ENCODE measurements at regions not wholly inside any gene's neighbourhood (a gene's known extent, or its start where the extent isn't known, plus 50 kb on each side); places are given as distances from the start of the nearest gene placed in this dataset.

DNA sequence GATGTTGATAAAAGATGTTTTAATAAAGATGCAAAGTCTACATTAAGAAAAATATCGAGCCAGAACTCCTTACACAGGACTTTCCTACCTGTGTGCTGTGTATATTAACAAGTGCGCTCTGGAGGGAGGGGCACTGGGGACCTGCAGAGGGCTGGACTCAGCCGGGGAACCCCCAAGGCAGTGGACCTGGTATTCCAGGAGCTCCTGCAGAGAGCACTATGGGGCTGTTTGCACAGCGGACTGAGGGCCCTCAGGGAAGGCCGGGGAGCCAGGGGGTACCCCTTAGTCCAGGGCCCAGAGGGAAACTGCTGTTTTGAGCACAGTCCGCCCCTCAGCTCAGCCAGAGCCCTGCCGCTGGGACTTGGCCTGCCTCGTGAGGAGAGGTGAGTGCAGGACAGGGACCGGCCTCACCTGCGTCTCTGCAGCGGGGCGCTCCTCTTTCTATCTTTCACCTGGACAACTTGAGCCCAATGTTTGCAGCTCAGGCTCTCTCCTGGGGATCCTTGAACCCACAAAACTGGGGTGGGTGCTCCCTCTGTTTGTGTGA, 168.4 kb downstream of the ARL4C start:
- H3K36me3 ChIP-seq (ENCODE audit: control insufficient read depth, insufficient read depth, low read length) = no peaks in the 10 kb centered on the region
- H3K9ac ChIP-seq (ENCODE audit: low read length) = no peak overlapping the region
- no peaks in the 10 kb centered on the region for H3K4me1 ChIP-seq (ENCODE audit: control insufficient read depth, insufficient read depth, low read length)
- H3K4me3 ChIP-seq (ENCODE audit: low read length) = no peak overlapping the region
- no peak overlapping the region for H3K27ac ChIP-seq (ENCODE audit: low read depth, low read length)
- no peaks in the 10 kb centered on the region for H3K27me3 ChIP-seq (ENCODE audit: control insufficient read depth, insufficient read depth, low read length)

DNA sequence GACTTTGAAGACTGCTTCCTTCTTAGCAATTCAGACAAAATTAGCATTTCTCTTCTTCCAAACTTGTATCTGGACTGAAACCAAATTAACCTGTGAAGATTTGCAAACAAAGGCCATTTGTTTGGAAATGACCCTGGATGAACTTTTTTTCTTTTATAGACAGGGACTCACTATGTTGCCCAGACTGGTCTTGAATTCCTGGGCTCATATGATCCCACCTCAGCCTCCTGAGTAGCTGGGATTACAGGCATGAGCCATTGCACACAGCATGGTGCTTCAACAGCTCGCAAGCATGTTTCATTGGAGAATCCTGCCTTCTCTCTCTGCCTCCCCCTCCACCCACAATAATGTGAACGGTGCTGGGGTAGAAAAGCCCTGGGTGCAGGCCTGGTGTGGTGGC, 170.2 kb downstream of the ARL4C start:
- H3K4me1 ChIP-seq (ENCODE audit: control insufficient read depth, insufficient read depth, low read length) = no peaks in the 10 kb centered on the region
- H3K27ac ChIP-seq (ENCODE audit: low read depth, low read length) = no peak overlapping the region
- H3K36me3 ChIP-seq (ENCODE audit: control insufficient read depth, insufficient read depth, low read length) = no peaks in the 10 kb centered on the region
- no peak overlapping the region for H3K9ac ChIP-seq (ENCODE audit: low read length)
- no peak overlapping the region for H3K4me3 ChIP-seq (ENCODE audit: low read length)
- no peaks in the 10 kb centered on the region for H3K27me3 ChIP-seq (ENCODE audit: control insufficient read depth, insufficient read depth, low read length)

DNA sequence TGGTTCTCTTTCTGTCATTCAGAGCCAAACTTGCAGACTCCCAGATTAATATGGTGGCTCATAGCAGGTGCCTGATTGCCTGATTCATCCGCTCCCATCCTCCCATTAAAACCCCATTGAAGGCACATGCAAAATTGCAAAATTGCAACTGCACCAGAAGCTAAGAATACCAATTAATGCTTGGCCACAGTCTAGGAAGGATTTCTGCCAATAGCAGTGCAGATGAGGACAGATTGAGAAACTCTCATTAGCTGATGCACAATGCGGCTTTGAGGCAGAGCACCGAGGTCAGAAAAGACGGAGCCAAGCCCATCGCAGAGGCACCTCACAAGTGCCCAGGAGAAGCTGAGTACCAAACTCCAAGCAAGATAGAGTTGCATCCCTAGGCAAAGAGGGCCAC, 172.8 kb downstream of the ARL4C start:
- H3K36me3 ChIP-seq (ENCODE audit: control insufficient read depth, insufficient read depth, low read length) = no peaks in the 10 kb centered on the region
- H3K4me1 ChIP-seq (ENCODE audit: control insufficient read depth, insufficient read depth, low read length) = no peaks in the 10 kb centered on the region
- H3K4me3 ChIP-seq (ENCODE audit: low read length) = no peak overlapping the region
- H3K27me3 ChIP-seq (ENCODE audit: control insufficient read depth, insufficient read depth, low read length) = no peaks in the 10 kb centered on the region
- H3K9ac ChIP-seq (ENCODE audit: low read length) = no peak overlapping the region
- H3K27ac ChIP-seq (ENCODE audit: low read depth, low read length) = no peak overlapping the region

DNA sequence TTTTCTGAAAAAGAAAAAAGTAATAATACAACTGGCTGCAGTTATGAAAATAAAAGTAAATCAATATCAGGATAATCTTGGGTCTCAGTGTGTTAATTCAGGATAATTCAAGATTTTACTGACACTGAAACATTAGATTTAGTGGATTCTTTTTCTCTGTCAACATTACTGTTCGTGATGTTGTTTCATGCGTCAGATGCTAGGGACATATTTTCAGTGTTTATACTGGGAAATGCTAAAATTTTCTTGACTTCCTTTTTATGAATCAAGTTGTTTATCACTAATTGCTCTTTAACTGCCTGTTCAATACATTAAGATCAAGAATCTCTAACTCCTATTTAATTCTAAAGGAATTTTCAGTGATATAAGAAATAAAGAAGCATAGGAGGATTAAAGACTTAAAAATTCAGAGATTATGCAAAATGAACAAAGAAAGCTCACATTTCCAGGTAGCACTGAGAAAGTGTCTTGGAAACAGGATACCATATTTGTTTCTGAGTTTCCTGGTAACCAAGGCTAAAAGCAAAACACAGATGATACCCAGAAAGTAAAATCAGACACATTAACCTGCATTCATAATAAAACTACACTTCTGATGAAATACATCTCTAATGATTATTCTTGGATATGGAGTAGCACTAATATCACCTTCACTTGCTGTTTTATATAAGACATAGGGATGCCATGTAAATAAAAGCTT, 174.0 kb downstream of the ARL4C start:
- Histone ChIP-seq H3K27ac (ENCODE audit: low read depth, low read length) (no peak overlapping the region), H3K4me1 (ENCODE audit: control insufficient read depth, insufficient read depth, low read length) (no peaks in the 10 kb centered on the region), H3K27me3 (ENCODE audit: control insufficient read depth, insufficient read depth, low read length) (no peaks in the 10 kb centered on the region), H3K36me3 (ENCODE audit: control insufficient read depth, insufficient read depth, low read length) (no peaks in the 10 kb centered on the region), H3K9ac (ENCODE audit: low read length) (no peak overlapping the region), H3K4me3 (ENCODE audit: low read length) (no peak overlapping the region)

DNA sequence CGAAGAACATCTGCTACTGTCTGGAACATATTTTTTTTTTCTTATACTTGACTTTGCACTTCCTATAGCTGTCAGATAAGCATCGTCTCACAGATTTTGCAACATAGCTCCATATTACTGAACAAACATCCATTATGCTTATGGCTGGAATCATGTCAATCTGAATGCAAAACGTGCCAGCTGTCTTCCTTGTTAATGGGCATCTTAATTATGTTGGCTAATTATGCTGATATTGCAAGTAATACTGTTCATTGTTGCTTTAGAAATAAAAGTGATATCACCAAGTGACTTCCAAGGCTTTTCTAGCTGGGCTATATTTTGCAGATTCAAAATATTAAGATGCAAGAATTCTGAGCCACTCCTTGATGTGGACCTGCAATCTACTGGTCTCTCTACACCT, 176.8 kb downstream of the ARL4C start:
- H3K9ac ChIP-seq (ENCODE audit: low read length) = no peak overlapping the region
- no peaks in the 10 kb centered on the region for H3K27me3 ChIP-seq (ENCODE audit: control insufficient read depth, insufficient read depth, low read length)
- H3K4me3 ChIP-seq (ENCODE audit: low read length) = no peak overlapping the region
- H3K4me1 ChIP-seq (ENCODE audit: control insufficient read depth, insufficient read depth, low read length) = no peaks in the 10 kb centered on the region
- no peaks in the 10 kb centered on the region for H3K36me3 ChIP-seq (ENCODE audit: control insufficient read depth, insufficient read depth, low read length)
- H3K27ac ChIP-seq (ENCODE audit: low read depth, low read length) = no peak overlapping the region

DNA sequence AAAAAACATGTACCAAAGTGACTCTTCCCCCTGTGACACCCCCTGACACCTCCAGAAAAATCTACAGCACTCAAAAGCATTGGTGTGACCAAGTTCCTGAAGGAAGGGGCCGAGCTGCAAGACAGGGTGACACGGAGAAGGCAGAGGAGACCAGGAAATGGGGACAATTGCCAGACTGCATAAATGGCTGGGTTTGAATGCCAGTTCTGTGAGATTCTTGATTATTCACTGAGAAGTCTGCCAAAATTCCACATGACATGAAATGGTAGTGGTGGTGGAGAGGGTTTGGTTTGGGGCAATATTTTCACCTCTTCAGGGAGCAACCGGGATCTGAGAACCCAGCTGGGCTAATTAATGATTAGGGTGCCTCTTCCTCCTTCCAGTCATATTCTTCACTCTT, 178.5 kb downstream of the ARL4C start:
- H3K4me3 ChIP-seq (ENCODE audit: low read length) = no peak overlapping the region
- H3K27ac ChIP-seq (ENCODE audit: low read depth, low read length) = no peak overlapping the region
- no peaks in the 10 kb centered on the region for H3K27me3 ChIP-seq (ENCODE audit: control insufficient read depth, insufficient read depth, low read length)
- H3K9ac ChIP-seq (ENCODE audit: low read length) = no peak overlapping the region
- H3K4me1 ChIP-seq (ENCODE audit: control insufficient read depth, insufficient read depth, low read length) = no peaks in the 10 kb centered on the region
- H3K36me3 ChIP-seq (ENCODE audit: control insufficient read depth, insufficient read depth, low read length) = no peaks in the 10 kb centered on the region

DNA sequence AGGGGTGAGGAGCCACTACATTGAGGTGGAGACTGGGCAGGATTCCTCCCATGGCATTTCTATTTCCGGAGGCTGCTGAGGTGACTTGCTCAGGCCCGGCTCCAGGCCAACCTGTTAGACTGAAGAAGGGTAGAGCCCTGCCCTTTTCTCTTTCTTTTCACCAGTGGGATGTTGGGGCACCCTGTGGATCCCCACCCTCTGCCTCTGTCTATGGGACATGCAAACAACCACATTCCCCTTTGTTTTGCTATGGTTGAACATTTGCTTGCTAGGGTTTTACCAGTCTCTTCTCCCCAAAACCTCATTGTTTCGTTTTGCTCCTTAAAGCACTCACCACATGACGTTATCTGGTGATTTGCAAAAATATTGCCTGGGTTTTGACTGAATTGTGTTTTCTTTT, 183.3 kb downstream of the ARL4C start:
- H3K27me3 ChIP-seq (ENCODE audit: control insufficient read depth, insufficient read depth, low read length) = no peaks in the 10 kb centered on the region
- no peak overlapping the region for H3K27ac ChIP-seq (ENCODE audit: low read depth, low read length)
- H3K4me3 ChIP-seq (ENCODE audit: low read length) = no peak overlapping the region
- H3K4me1 ChIP-seq (ENCODE audit: control insufficient read depth, insufficient read depth, low read length) = no peaks in the 10 kb centered on the region
- H3K9ac ChIP-seq (ENCODE audit: low read length) = no peak overlapping the region
- H3K36me3 ChIP-seq (ENCODE audit: control insufficient read depth, insufficient read depth, low read length) = no peaks in the 10 kb centered on the region

DNA sequence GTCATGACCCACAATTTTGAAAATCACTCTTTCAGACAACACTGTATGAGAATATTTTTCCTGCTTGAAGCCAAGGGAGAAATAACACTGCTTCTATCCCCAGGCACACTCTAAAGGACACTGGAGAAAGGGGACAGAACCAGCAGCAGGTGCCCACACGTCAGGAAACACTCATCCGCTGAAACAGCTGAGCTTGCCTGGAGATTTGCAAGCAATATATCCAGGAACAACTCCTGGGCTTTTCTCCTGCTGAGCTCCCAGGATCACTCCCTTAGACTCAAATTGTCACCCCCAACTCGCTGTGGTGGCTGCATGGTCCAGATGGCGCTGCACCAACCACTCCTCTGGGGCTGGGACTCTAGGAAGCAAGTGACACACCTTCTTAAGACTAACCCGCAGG, 186.7 kb downstream of the ARL4C start:
- H3K4me3 ChIP-seq (ENCODE audit: low read length) = no peak overlapping the region
- H3K9ac ChIP-seq (ENCODE audit: low read length) = no peak overlapping the region
- H3K27ac ChIP-seq (ENCODE audit: low read depth, low read length) = no peak overlapping the region
- H3K27me3 ChIP-seq (ENCODE audit: control insufficient read depth, insufficient read depth, low read length) = no peaks in the 10 kb centered on the region
- H3K4me1 ChIP-seq (ENCODE audit: control insufficient read depth, insufficient read depth, low read length) = no peaks in the 10 kb centered on the region
- no peaks in the 10 kb centered on the region for H3K36me3 ChIP-seq (ENCODE audit: control insufficient read depth, insufficient read depth, low read length)

DNA sequence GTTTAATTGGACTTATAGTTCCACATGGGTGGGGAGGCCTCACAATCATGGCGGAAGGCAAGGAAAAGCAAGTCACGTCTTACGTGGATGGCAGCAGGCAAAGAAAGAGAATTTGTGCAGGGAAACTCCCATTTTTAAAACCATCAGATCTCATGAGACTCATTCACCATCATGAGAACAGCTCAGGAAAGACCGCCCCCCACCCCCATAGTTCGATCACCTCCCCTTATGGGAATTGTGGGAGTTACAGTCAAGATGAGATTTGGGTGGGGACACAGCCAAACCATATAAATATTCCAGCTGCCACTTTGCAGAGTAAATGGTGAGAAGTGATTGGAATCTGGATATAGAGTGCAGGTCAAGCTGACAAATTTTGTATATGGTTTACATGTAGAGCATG, 187.4 kb downstream of the ARL4C start:
- no peaks in the 10 kb centered on the region for H3K27me3 ChIP-seq (ENCODE audit: control insufficient read depth, insufficient read depth, low read length)

DNA sequence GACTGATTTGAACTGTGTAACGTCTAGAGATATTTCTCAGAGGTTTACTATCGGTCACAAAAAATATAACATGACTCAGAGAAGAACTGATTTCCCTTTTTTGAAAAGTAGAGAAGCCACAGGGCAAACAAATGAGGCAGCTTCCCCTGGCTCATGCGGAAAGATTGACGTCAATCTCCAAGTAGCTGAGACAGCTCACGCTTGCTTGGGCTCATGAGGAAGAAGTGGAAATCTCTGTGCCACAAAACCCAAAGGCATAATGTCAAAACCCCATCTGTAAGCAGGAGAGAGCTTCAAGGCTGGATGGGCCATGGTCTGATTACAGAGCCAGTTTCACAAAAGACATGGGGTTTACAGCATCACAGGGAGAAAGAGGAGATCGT, 188.1 kb downstream of the ARL4C start:
- no peak overlapping the region for H3K9ac ChIP-seq (ENCODE audit: low read length)
- no peaks in the 10 kb centered on the region for H3K36me3 ChIP-seq (ENCODE audit: control insufficient read depth, insufficient read depth, low read length)
- no peaks in the 10 kb centered on the region for H3K27me3 ChIP-seq (ENCODE audit: control insufficient read depth, insufficient read depth, low read length)
- H3K4me3 ChIP-seq (ENCODE audit: low read length) = no peak overlapping the region
- H3K27ac ChIP-seq (ENCODE audit: low read depth, low read length) = no peak overlapping the region
- H3K4me1 ChIP-seq (ENCODE audit: control insufficient read depth, insufficient read depth, low read length) = no peaks in the 10 kb centered on the region

More for the DNA sequence above, 187.4 kb downstream of the ARL4C start:
- Histone ChIP-seq H3K27ac (ENCODE audit: low read depth, low read length) (no peak overlapping the region), H3K36me3 (ENCODE audit: control insufficient read depth, insufficient read depth, low read length) (no peaks in the 10 kb centered on the region), H3K4me1 (ENCODE audit: control insufficient read depth, insufficient read depth, low read length) (no peaks in the 10 kb centered on the region), H3K4me3 (ENCODE audit: low read length) (no peak overlapping the region), H3K9ac (ENCODE audit: low read length) (no peak overlapping the region)

DNA sequence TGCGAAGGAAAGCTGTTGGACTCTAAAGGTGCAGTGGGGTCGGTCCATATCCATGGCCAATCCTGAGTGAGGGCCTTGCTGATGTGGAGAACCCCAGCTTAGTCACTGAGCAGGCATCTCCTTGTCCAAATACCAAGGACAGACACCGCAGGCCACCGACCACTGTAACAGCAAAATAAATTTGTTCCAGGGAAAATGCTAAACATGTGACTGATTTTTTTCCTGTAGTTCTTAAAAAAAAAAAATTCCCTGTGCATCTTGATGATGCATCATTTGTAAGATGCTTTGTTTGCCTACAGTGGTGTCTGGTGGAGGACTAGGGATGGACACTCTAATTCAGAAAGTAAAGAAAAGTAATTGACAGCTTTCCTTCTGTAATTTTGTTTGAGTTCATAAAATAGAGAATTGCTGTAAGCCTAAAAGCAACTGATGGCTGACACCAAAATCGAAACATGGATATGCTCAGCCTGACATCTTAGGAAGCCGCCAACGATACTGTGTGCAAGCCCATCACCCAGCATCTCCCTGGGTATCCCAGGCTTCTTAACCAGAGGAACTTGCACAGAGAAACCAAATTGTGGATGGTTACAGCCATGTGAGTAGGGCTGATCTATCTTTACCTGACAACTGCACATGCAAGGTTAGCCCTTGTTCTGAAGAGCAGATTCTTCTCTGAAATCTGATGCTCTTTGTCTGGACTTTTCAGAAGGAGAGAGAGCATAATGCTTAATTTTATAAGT, 188.6 kb downstream of the ARL4C start:
- no peak overlapping the region for H3K27ac ChIP-seq (ENCODE audit: low read depth, low read length)

DNA sequence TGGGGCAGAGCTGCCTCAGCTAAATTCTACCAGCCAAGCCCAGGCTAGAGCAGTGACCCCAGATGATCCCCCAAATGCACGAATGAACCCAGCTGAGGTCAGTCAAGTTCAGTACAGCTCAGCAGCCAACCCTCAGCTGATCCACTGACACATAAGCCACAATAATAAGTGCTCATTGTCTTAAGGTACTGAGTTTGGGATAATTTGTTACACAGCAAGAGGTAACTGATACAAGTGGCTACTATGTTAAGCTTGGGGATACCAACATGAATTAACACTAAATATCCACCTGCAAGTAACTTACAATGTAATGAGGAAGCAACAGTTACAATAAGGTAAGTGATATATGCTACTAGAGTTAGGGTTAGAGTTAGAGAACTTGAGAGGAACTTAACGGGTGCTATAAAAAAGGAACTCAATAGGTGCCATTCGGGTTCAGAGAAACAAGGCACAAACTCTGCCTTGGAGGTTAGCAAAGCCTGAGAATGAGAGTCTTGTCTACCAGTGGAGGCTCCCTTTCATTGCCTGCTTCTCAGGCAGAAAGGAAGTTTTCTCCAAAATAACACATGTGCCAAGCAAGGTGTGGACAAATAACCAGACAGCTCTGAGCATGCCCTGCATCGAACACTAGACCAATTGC, 189.4 kb downstream of the ARL4C start:
- H3K36me3 ChIP-seq (ENCODE audit: control insufficient read depth, insufficient read depth, low read length) = no peaks in the 10 kb centered on the region
- H3K4me1 ChIP-seq (ENCODE audit: control insufficient read depth, insufficient read depth, low read length) = no peaks in the 10 kb centered on the region
- no peaks in the 10 kb centered on the region for H3K27me3 ChIP-seq (ENCODE audit: control insufficient read depth, insufficient read depth, low read length)
- H3K4me3 ChIP-seq (ENCODE audit: low read length) = no peak overlapping the region
- H3K9ac ChIP-seq (ENCODE audit: low read length) = no peak overlapping the region
- no peak overlapping the region for H3K27ac ChIP-seq (ENCODE audit: low read depth, low read length)

More for the DNA sequence above, 188.6 kb downstream of the ARL4C start:
- Histone ChIP-seq H3K36me3 (ENCODE audit: control insufficient read depth, insufficient read depth, low read length) (no peaks in the 10 kb centered on the region), H3K27me3 (ENCODE audit: control insufficient read depth, insufficient read depth, low read length) (no peaks in the 10 kb centered on the region), H3K9ac (ENCODE audit: low read length) (no peak overlapping the region), H3K4me1 (ENCODE audit: control insufficient read depth, insufficient read depth, low read length) (no peaks in the 10 kb centered on the region), H3K4me3 (ENCODE audit: low read length) (no peak overlapping the region)
